ENCODE measurements at regions not wholly inside any gene's neighbourhood (a gene's known extent, or its start where the extent isn't known, plus 50 kb on each side); places are given as distances from the start of the nearest gene placed in this dataset.

DNA sequence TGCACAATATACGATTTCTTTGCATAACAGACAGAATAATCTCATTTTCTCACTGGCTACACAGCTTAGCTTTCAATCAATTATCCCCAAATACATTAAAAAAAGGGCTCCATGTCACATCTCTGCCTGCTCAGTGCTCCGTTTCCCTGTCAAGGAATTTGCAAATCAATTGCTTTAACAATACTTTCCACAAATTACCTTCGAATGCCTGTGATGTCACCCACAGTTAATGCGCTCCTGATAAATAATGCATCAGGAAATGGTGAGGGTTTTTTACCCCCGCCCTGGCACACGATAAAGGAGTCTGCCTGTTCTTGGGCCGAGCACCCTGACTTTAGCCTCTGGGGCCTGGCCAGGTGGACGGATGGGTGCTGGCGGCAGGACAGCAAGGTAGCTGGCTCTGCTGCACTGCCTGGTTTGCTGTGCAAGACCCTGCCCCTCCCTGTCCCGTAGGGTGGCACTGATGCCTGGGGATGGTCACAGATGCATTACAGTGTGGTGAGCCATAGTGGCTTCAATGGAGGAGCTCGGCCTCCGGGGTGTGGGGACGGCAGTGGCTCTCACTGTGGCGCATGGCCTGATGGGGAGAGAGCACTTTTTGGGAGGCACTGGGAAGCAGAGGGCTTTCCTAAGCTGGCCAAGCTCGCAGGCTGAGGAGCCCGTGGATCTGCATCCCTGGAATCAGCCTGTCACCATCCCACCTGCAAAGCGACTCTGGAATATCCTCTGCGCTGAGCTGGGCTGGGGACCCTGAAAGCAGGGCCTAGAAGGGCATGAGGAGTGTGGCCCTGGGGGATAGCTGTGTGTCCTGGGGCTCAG lies 88.3 kb upstream of the HS6ST1 start:
- Histone ChIP-seq H2AFZ (ENCODE audit: low read length) (no peak overlapping the region), H3K4me3 (replicated peaks in 1 of 3; ENCODE audit: insufficient read depth in 1 of 3, low read depth in 2 of 3, low read length in 3 of 3) (no peak overlapping the region), H3K9me3 (ENCODE audit: low read length) (no peaks in the 10 kb centered on the region), H3K27me3 (ENCODE audit: control insufficient read depth in 1 of 2, insufficient read depth in 2 of 2, low read length in 2 of 2) (peaks cover 3 to 13% of the 10 kb centered on the region in 2 experiments; a peak in 3 of 5 replicates), H3K9ac (ENCODE audit: insufficient read depth, low read depth, low read length) (no peak overlapping the region), H4K20me1 (ENCODE audit: insufficient read depth, low read length) (no peaks in the 10 kb centered on the region), H3K4me2 (ENCODE audit: low read depth, low read length) (no peak overlapping the region), H3K79me2 (ENCODE audit: insufficient read depth, low read length) (no peaks in the 10 kb centered on the region), H3K36me3 (replicated peaks in 1 of 2; ENCODE audit: control insufficient read depth in 1 of 2, insufficient read depth in 2 of 2, low read length in 2 of 2) (no peaks in the 10 kb centered on the region), H3K27ac (ENCODE audit: extremely low read length, insufficient read depth, low read length) (no peak overlapping the region), H3K4me1 (ENCODE audit: insufficient read depth, low read length) (no peaks in the 10 kb centered on the region)
- 48% methylated on average over 18 of the region's 18 CpGs for WGBS (ENCODE audit: low lambda C conversion rate)
- BruUV-seq (replicated peaks), result no TSS peak
- no peak for TF ChIP-seq ZNF577 (CRISPR knock-in tag; IDR thresholded peaks at IDR 0.05; ENCODE audit: borderline replicate concordance, low read depth)
- TF ChIP-seq MTA1 (CRISPR knock-in tag; IDR thresholded peaks at IDR 0.05; ENCODE audit: borderline replicate concordance), result 0 out of 2 replicates have a peak, but pooled peaks have one; percentile 29
- no peak for TF ChIP-seq HOXA5 (CRISPR knock-in tag; IDR thresholded peaks at IDR 0.05)
- no peak for TF ChIP-seq ZNF567 (CRISPR knock-in tag; IDR thresholded peaks at IDR 0.05; ENCODE audit: borderline replicate concordance)
- ChIA-PET POLR2A (interaction anchor here (0.6 kb wide), 1 partner anchor 96 kb away, joined by 3 read pairs; no protein-coding TSS in a partner anchor), CTCF (ENCODE audit: low intra/inter-chr PET ratio, low total read pairs) (no interaction called here)
- in situ Hi-C loops (cut with HindIII; ENCODE audit: extremely low pct_ligation_motif_present, low pct_unique_long_range_greater_than_20kb), result no loop called here
- FAIRE-seq (no peak), DNase-seq (ENCODE audit: low spot score) (no peak), ATAC-seq (no peak)
- intact Hi-C loops (cut with micrococcal nuclease; ENCODE audit: unreplicated experiment), result no loop called here

- H3K4me3 ChIP-seq (replicated peaks in 1 of 3; ENCODE audit: insufficient read depth in 1 of 3, low read depth in 2 of 3, low read length in 3 of 3), result no peak overlapping the region
- no TSS peak for BruUV-seq (replicated peaks)
- no peaks in the 10 kb centered on the region for H3K9me3 ChIP-seq (ENCODE audit: low read length)
- POLR2A ChIA-PET, result no interaction called here
- H3K4me1 ChIP-seq (ENCODE audit: insufficient read depth, low read length), result peaks cover 7% of the 10 kb centered on the region; the same call in 1 of the 2 replicates
- no peak overlapping the region for H3K9ac ChIP-seq (ENCODE audit: insufficient read depth, low read depth, low read length)
- intact Hi-C loops (cut with micrococcal nuclease; ENCODE audit: unreplicated experiment) (no loop called here), in situ Hi-C loops (cut with HindIII; ENCODE audit: extremely low pct_ligation_motif_present, low pct_unique_long_range_greater_than_20kb) (no loop called here)
- H3K36me3 ChIP-seq (replicated peaks in 1 of 2; ENCODE audit: control insufficient read depth in 1 of 2, insufficient read depth in 2 of 2, low read length in 2 of 2), result no peaks in the 10 kb centered on the region
- peaks cover 3 to 13% of the 10 kb centered on the region in 2 experiments; a peak in 3 of 5 replicates for H3K27me3 ChIP-seq (ENCODE audit: control insufficient read depth in 1 of 2, insufficient read depth in 2 of 2, low read length in 2 of 2)
- no peak overlapping the region for H2AFZ ChIP-seq (ENCODE audit: low read length)
- no peaks in the 10 kb centered on the region for H4K20me1 ChIP-seq (ENCODE audit: insufficient read depth, low read length)
- no peak overlapping the region for H3K27ac ChIP-seq (ENCODE audit: extremely low read length, insufficient read depth, low read length)
- H3K79me2 ChIP-seq (ENCODE audit: insufficient read depth, low read length), result no peaks in the 10 kb centered on the region
- ATAC-seq (no peak), DNase-seq (ENCODE audit: low spot score) (no peak), FAIRE-seq (no peak)
- CTCF ChIA-PET (ENCODE audit: low intra/inter-chr PET ratio, low total read pairs), result no interaction called here
- H3K4me2 ChIP-seq (ENCODE audit: low read depth, low read length), result no peak overlapping the region
- WGBS (ENCODE audit: low lambda C conversion rate), result 39% methylated on average over 17 of the region's 17 CpGs
- no peak for TF ChIP-seq ZFAT (CRISPR knock-in tag; conservative IDR thresholded peaks at IDR 0.05)
- TF ChIP-seq, protein P1, sequence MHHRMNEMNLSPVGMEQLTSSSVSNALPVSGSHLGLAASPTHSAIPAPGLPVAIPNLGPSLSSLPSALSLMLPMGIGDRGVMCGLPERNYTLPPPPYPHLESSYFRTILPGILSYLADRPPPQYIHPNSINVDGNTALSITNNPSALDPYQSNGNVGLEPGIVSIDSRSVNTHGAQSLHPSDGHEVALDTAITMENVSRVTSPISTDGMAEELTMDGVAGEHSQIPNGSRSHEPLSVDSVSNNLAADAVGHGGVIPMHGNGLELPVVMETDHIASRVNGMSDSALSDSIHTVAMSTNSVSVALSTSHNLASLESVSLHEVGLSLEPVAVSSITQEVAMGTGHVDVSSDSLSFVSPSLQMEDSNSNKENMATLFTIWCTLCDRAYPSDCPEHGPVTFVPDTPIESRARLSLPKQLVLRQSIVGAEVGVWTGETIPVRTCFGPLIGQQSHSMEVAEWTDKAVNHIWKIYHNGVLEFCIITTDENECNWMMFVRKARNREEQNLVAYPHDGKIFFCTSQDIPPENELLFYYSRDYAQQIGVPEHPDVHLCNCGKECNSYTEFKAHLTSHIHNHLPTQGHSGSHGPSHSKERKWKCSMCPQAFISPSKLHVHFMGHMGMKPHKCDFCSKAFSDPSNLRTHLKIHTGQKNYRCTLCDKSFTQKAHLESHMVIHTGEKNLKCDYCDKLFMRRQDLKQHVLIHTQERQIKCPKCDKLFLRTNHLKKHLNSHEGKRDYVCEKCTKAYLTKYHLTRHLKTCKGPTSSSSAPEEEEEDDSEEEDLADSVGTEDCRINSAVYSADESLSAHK (CRISPR knock-in tag; IDR thresholded peaks at IDR 0.05; ENCODE audit: borderline replicate concordance), result no peak
- no peak for TF ChIP-seq SRSF4 (IDR thresholded peaks at IDR 0.05; ENCODE audit: low read depth, low read length, poor library complexity, severe bottlenecking)
- TF ChIP-seq FOXJ3 (CRISPR knock-in tag; IDR thresholded peaks at IDR 0.05; ENCODE audit: borderline replicate concordance), result no peak
- TF ChIP-seq ZNF850 (CRISPR knock-in tag; conservative IDR thresholded peaks at IDR 0.05), result no peak
- TF ChIP-seq SP140L (CRISPR knock-in tag; IDR thresholded peaks at IDR 0.05; ENCODE audit: borderline replicate concordance), result no peak
- TF ChIP-seq NR2C2 (CRISPR knock-in tag; IDR thresholded peaks at IDR 0.05; ENCODE audit: borderline replicate concordance), result no peak
- TF ChIP-seq, protein P2, sequence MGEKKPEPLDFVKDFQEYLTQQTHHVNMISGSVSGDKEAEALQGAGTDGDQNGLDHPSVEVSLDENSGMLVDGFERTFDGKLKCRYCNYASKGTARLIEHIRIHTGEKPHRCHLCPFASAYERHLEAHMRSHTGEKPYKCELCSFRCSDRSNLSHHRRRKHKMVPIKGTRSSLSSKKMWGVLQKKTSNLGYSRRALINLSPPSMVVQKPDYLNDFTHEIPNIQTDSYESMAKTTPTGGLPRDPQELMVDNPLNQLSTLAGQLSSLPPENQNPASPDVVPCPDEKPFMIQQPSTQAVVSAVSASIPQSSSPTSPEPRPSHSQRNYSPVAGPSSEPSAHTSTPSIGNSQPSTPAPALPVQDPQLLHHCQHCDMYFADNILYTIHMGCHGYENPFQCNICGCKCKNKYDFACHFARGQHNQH (CRISPR knock-in tag; IDR thresholded peaks at IDR 0.05), result no peak
Observed at GRCh38 chr2:128408349-128409305, 90.0 kb upstream of the HS6ST1 start.
